H1 (cell line): ENCODE measurements at regions not wholly inside any gene's neighbourhood (a gene's known extent, or its start where the extent isn't known, plus 50 kb on each side); places are given as distances from the start of the nearest gene placed in this dataset.

Experiments
- CTCF ChIA-PET: fragments of 300-600 bp; sonication (Branson Sonifier 250); formaldehyde crosslinking; loops from one replicate; lab custom pipeline; 2021; ENCODE audit not compliant: partially characterized antibody; lab: Charles Lee
- POLR2A ChIA-PET: fragments of 300-600 bp; sonication (Branson Sonifier 250); formaldehyde crosslinking; loops from one replicate; lab custom pipeline; 2021; ENCODE audit warnings: inconsistent platforms; ENCODE audit not compliant: partially characterized antibody; lab: Charles Lee
- DNase-seq, 2 experiments: peaks; one replicate each; pipeline versions ENCODE4 v3.0.0 to v3.0.0-alpha.2; 2010 to 2022; ENCODE audit warnings: low spot score in 2 of 2, low read depth in 1 of 2, mixed read lengths in 1 of 2
- FAIRE-seq: peaks from 2 replicates; lab custom pipeline; 2011; peaks lifted over from hg19 to GRCh38; lab: Jason Lieb, UNC
- H2AFZ ChIP-seq: 2 replicates; pipeline ENCODE4 v1.8.1; 2012; ENCODE audit warnings: low read length, inconsistent platforms
- H2AK5ac ChIP-seq: 2 replicates; pipeline ENCODE4 v1.6.1; 2013; ENCODE audit warnings: low read depth, low read length
- H2BK120ac ChIP-seq: replicated peaks from 2 replicates; pipeline ENCODE3; 2013; ENCODE audit warnings: low read depth, low read length, inconsistent platforms
- H2BK12ac ChIP-seq: 2 replicates; pipeline ENCODE4 v1.6.1; 2013; ENCODE audit warnings: low read depth, low read length
- H2BK15ac ChIP-seq: 2 replicates; pipeline ENCODE4 v1.6.1; 2013; ENCODE audit warnings: low read length
- H2BK20ac ChIP-seq: 2 replicates; pipeline ENCODE4 v1.6.1; 2013; ENCODE audit warnings: low read length
- H2BK5ac ChIP-seq: 2 replicates; pipeline ENCODE4 v1.6.1; 2013; ENCODE audit warnings: low read depth, low read length
- H3K14ac ChIP-seq: 2 replicates; pipeline ENCODE4 v1.6.1; 2013; ENCODE audit warnings: inconsistent platforms; ENCODE audit not compliant: insufficient read length
- H3K18ac ChIP-seq: 2 replicates; pipeline ENCODE4 v1.6.1; 2013; ENCODE audit warnings: low read length; ENCODE audit errors: extremely low read depth
- H3K23ac ChIP-seq: 2 replicates; pipeline ENCODE4 v1.6.1; 2013; ENCODE audit warnings: inconsistent platforms; ENCODE audit not compliant: insufficient read length
- H3K23me2 ChIP-seq: 2 replicates; pipeline ENCODE4 v1.6.1; 2013; ENCODE audit warnings: low read depth, low read length
- H3K27ac ChIP-seq: 2 replicates; pipeline ENCODE4 v1.6.1; 2011; ENCODE audit warnings: low read depth, low read length, inconsistent platforms
- H3K27me3 ChIP-seq, 4 experiments: replicated peaks in 1 of 4; 1 replicate in 1 of 4; 2 replicates in 3 of 4; pipeline versions ENCODE4 v1.6.1 to v1.8.1; 2011 to 2013; ENCODE audit warnings: low read length in 3 of 4, mild to moderate bottlenecking in 3 of 4, inconsistent platforms in 2 of 4, mixed read lengths in 2 of 4, moderate library complexity in 1 of 4; ENCODE audit not compliant: control insufficient read depth in 3 of 4, insufficient read depth in 3 of 4; ENCODE audit errors: extremely low read depth in 1 of 4
- H3K36me3 ChIP-seq, 4 experiments: 2 replicates each; pipeline versions ENCODE4 v1.6.1 to v1.8.1; 2011 to 2013; ENCODE audit warnings: mild to moderate bottlenecking in 4 of 4, low read length in 3 of 4, moderate library complexity in 2 of 4, control low read depth in 1 of 4, inconsistent platforms in 1 of 4; ENCODE audit not compliant: insufficient read depth in 4 of 4, control insufficient read depth in 2 of 4
- H3K4ac ChIP-seq: replicated peaks from 2 replicates; pipeline ENCODE3; 2013; ENCODE audit warnings: low read length, low read depth, mixed read lengths, inconsistent platforms; ENCODE audit not compliant: insufficient read length
- H3K4me1 ChIP-seq, 4 experiments: replicated peaks in 1 of 4; 1 replicate in 1 of 4; 2 replicates in 3 of 4; pipeline versions ENCODE4 v1.6.1 to v1.8.1; 2011 to 2013; ENCODE audit warnings: low read length in 3 of 4, inconsistent platforms in 2 of 4, mixed read lengths in 1 of 4; ENCODE audit not compliant: insufficient read depth in 4 of 4, control insufficient read depth in 3 of 4
- H3K4me2 ChIP-seq, 2 experiments: 2 replicates each; pipeline versions ENCODE4 v1.6.1 to v1.8.1; 2011 to 2013; ENCODE audit warnings: low read depth in 2 of 2, low read length in 2 of 2, control low read depth in 1 of 2, inconsistent platforms in 1 of 2, mild to moderate bottlenecking in 1 of 2; ENCODE audit not compliant: insufficient read depth in 1 of 2
- H3K4me3 ChIP-seq, 4 experiments: fragments of 200-600, 300-600 bp in 1 of 4; sonication (generic), shearing (Covaris generic), sonication (Bioruptor Twin) in 1 of 4; 2 replicates each; pipeline versions ENCODE4 v1.5.1 to v1.8.1; 2011 to 2016; ENCODE audit warnings: low read length in 4 of 4, low read depth in 3 of 4, control low read depth in 2 of 4, inconsistent platforms in 2 of 4, mild to moderate bottlenecking in 2 of 4, mixed read lengths in 1 of 4, moderate library complexity in 1 of 4; ENCODE audit not compliant: insufficient read depth in 2 of 4; ENCODE audit errors: extremely low read depth in 1 of 4
- H3K56ac ChIP-seq: replicated peaks from 2 replicates; pipeline ENCODE3; 2013; ENCODE audit warnings: low read depth, mild to moderate bottlenecking, mixed read lengths, low read length, inconsistent platforms; ENCODE audit not compliant: insufficient read length
- H3K79me1 ChIP-seq: 2 replicates; pipeline ENCODE4 v1.6.1; 2013; ENCODE audit warnings: low read depth, low read length, control low read depth
- H3K79me2 ChIP-seq, 2 experiments: 2 replicates each; pipeline versions ENCODE4 v1.6.1 to v1.8.1; 2012 to 2013; ENCODE audit warnings: low read length in 2 of 2, mild to moderate bottlenecking in 2 of 2, inconsistent platforms in 1 of 2; ENCODE audit not compliant: insufficient read depth in 2 of 2, control insufficient read depth in 1 of 2
- H3K9ac ChIP-seq, 4 experiments: replicated peaks in 1 of 4; 1 replicate in 1 of 4; 2 replicates in 3 of 4; pipeline versions ENCODE4 v1.6.1 to v1.8.1; 2011 to 2013; ENCODE audit warnings: low read depth in 3 of 4, low read length in 3 of 4, control low read depth in 2 of 4, mild to moderate bottlenecking in 2 of 4, moderate library complexity in 2 of 4, inconsistent platforms in 1 of 4; ENCODE audit errors: extremely low read depth in 1 of 4
- H3K9me3 ChIP-seq, 2 experiments: 2 replicates each; pipeline versions ENCODE4 v1.6.1 to v1.8.1; 2012 to 2013; ENCODE audit warnings: mild to moderate bottlenecking in 2 of 2, moderate library complexity in 2 of 2, control low read depth in 1 of 2, inconsistent platforms in 1 of 2, low read depth in 1 of 2, low read length in 1 of 2, mixed read lengths in 1 of 2; ENCODE audit not compliant: insufficient read depth in 2 of 2
- H4K20me1 ChIP-seq, 2 experiments: replicated peaks in 1 of 2; 2 replicates each; pipeline versions ENCODE3 to v1.8.1; 2011 to 2013; ENCODE audit warnings: inconsistent platforms in 2 of 2, low read length in 2 of 2, mild to moderate bottlenecking in 1 of 2; ENCODE audit not compliant: insufficient read depth in 2 of 2, control insufficient read depth in 1 of 2
- H4K5ac ChIP-seq: 2 replicates; pipeline ENCODE4 v1.6.1; 2013; ENCODE audit warnings: low read length, low read depth, mixed read lengths, inconsistent platforms; ENCODE audit not compliant: insufficient read length
- H4K8ac ChIP-seq: 2 replicates; pipeline ENCODE4 v1.8.0; 2013; ENCODE audit warnings: mild to moderate bottlenecking, moderate library complexity, low read length, inconsistent platforms; ENCODE audit not compliant: insufficient read depth; ENCODE audit errors: extremely low read depth
- H4K91ac ChIP-seq: replicated peaks from 2 replicates; pipeline ENCODE3; 2013; ENCODE audit warnings: low read length, mixed read lengths, inconsistent platforms; ENCODE audit not compliant: insufficient read length
- BACH1 ChIP-seq: IDR thresholded peaks from 2 replicates; pipeline ENCODE4 v1.6.1; 2012; ENCODE audit warnings: low read length, improper control_type of control experiment
- CBX5 ChIP-seq: fragments of 300-800, 300-1000 bp; sonication (generic); IDR thresholded peaks from 2 replicates; pipeline ENCODE4 v1.7.1; 2016; ENCODE audit warnings: antibody characterized with exemption, low read length, low read depth
- CHD1 ChIP-seq: IDR thresholded peaks from 2 replicates; pipeline ENCODE4 v1.6.1; 2012; ENCODE audit warnings: low read depth, low read length, improper control_type of control experiment
- KDM1A ChIP-seq: fragments of 200-600, 300-600 bp; sonication (generic); IDR thresholded peaks from 2 replicates; pipeline ENCODE4 v1.7.1; 2016; ENCODE audit warnings: mild to moderate bottlenecking, low read length, borderline replicate concordance
- MAX ChIP-seq: IDR thresholded peaks from 2 replicates; pipeline ENCODE4 v1.6.1; 2012; ENCODE audit warnings: inconsistent platforms
- POU5F1 ChIP-seq: IDR thresholded peaks from 2 replicates; pipeline ENCODE4 v1.6.1; 2011; ENCODE audit warnings: low read depth, mild to moderate bottlenecking, low read length, moderate library complexity
- SIRT6 ChIP-seq: IDR thresholded peaks from one replicate; pipeline ENCODE4 v1.7.1; 2012; ENCODE audit warnings: low read length, inconsistent platforms
- SP4 ChIP-seq: IDR thresholded peaks from 2 replicates; pipeline ENCODE4 v1.6.1; 2012; ENCODE audit warnings: low read length, inconsistent platforms
- TEAD4 ChIP-seq: IDR thresholded peaks from 2 replicates; pipeline ENCODE4 v1.6.1; 2012; ENCODE audit warnings: low read depth, low read length, inconsistent platforms, mixed read lengths
- USF2 ChIP-seq: IDR thresholded peaks from 2 replicates; pipeline ENCODE4 v1.6.1; 2011; ENCODE audit warnings: low read length, improper control_type of control experiment
- WGBS, 2 experiments: shearing (Covaris generic) in 1 of 2; methylation state at CpG; one replicate each; pipeline versions ENCODE4 v1.1.6 to v1.1.7; 2013 to 2015; ENCODE audit warnings: low lambda C conversion rate in 2 of 2, mixed read lengths in 2 of 2, inconsistent platforms in 1 of 2, low coverage in 1 of 2, missing lambda C conversion rate in 1 of 2; ENCODE audit not compliant: insufficient replicate concordance in 2 of 2, insufficient coverage in 1 of 2, insufficient read length in 1 of 2; ENCODE audit errors: extremely low coverage in 1 of 2, missing lambda C conversion rate in 1 of 2; 5-methylcytosine and 5-hydroxymethylcytosine counted together
- TF ChIP-seq, protein P1 (sequence below), 3 experiments: IDR thresholded peaks; 1 replicate in 2 of 3; 2 replicates in 1 of 3; pipeline versions ENCODE4 v1.5.1 to v1.6.1; 2011; ENCODE audit warnings: low read length in 3 of 3, mild to moderate bottlenecking in 3 of 3, inconsistent platforms in 2 of 3, low read depth in 1 of 3, moderate library complexity in 1 of 3; ENCODE audit not compliant: insufficient read depth in 1 of 3; ENCODE audit errors: control extremely low read depth in 1 of 3

DNA sequence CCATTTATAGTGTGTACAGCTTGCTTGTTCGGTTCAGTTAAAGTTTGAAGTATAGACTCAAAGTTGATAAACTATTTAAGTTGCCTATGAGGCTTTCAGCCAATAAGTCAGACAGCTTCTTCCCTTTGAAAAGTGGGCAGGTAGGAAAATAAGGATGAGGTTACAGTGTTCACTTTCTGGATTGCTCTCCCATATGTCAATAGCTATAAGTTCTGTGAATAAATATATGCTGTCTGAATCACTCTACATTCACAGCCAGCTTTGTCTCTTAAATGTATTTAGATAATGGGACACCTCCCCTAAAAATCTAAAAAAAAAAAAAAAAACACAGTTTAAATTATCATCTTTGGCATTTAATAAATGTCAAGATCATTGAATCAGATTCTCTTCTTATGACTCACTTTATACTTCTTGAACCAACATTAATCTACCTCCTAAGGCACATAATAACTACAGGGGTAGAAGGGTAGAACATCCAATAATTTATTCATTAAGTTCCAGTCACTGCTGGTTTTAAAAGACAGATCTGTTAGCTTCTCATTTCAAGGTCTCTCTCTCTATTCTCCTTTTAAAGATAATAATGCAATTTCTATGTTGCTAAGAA lies 126.4 kb upstream of the PCED1B start:
- FAIRE-seq, result no peak
- WGBS, 2 experiments, result 82% methylated on average over 1 of the region's 1 CpG; no CpG with 5 or more reads in 1 of the 2 experiments
- Histone ChIP-seq H3K79me1 (no peaks in the 10 kb centered on the region), H3K23me2 (no peaks in the 10 kb centered on the region), H3K18ac (no peak overlapping the region), H3K23ac (no peak overlapping the region), H3K56ac (no peak overlapping the region), H4K20me1 (no peaks in the 10 kb centered on the region), H3K9ac (no peak overlapping the region), H2AFZ (no peak overlapping the region), H2BK12ac (no peak overlapping the region), H3K4ac (no peak overlapping the region), H3K4me3 (no peak overlapping the region), H3K27ac (no peak overlapping the region), H4K91ac (no peak overlapping the region), H4K8ac (no peak overlapping the region), H3K79me2 (no peaks in the 10 kb centered on the region), H3K4me2 (no peak overlapping the region), H2BK15ac (no peak overlapping the region), H3K9me3 (no peaks in the 10 kb centered on the region), H4K5ac (no peak overlapping the region), H3K27me3 (no peaks in the 10 kb centered on the region), H2AK5ac (no peak overlapping the region), H3K36me3 (no peaks in the 10 kb centered on the region), H2BK5ac (no peak overlapping the region), H2BK120ac (no peak overlapping the region), H2BK20ac (no peak overlapping the region), H3K4me1 (no peaks in the 10 kb centered on the region), H3K14ac (no peak overlapping the region)
- CTCF ChIA-PET, result interaction anchor here (0.6 to 1.1 kb wide), 3 partner anchors 9 to 344 kb away, joined by 3 read pairs; no protein-coding TSS in a partner anchor
- no peak for DNase-seq
- POLR2A ChIA-PET, result interaction anchor here (1.2 kb wide), 1 partner anchor 12 kb away, joined by 3 read pairs; no protein-coding TSS in a partner anchor
- TF ChIP-seq SP4 (no peak), SIRT6 (no peak), USF2 (no peak), KDM1A (no peak), BACH1 (no peak), CBX5 (no peak), MAX (no peak), POU5F1 (no peak), TEAD4 (no peak), CHD1 (no peak)
- TF ChIP-seq, protein P1, sequence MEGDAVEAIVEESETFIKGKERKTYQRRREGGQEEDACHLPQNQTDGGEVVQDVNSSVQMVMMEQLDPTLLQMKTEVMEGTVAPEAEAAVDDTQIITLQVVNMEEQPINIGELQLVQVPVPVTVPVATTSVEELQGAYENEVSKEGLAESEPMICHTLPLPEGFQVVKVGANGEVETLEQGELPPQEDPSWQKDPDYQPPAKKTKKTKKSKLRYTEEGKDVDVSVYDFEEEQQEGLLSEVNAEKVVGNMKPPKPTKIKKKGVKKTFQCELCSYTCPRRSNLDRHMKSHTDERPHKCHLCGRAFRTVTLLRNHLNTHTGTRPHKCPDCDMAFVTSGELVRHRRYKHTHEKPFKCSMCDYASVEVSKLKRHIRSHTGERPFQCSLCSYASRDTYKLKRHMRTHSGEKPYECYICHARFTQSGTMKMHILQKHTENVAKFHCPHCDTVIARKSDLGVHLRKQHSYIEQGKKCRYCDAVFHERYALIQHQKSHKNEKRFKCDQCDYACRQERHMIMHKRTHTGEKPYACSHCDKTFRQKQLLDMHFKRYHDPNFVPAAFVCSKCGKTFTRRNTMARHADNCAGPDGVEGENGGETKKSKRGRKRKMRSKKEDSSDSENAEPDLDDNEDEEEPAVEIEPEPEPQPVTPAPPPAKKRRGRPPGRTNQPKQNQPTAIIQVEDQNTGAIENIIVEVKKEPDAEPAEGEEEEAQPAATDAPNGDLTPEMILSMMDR (IDR thresholded peaks at IDR 0.05; ENCODE audit: control extremely low read depth in 1 of 3, insufficient read depth in 1 of 3, low read depth in 1 of 3, low read length in 3 of 3), result no peak
